Endothelial cell of umbilical vein (primary cell): ENCODE measurements at regions not wholly inside any gene's neighbourhood (a gene's known extent, or its start where the extent isn't known, plus 50 kb on each side); places are given as distances from the start of the nearest gene placed in this dataset.

Source experiments
- BruUV-seq: library from RNA; stranded (reverse); fragments of 400-500 nt; replicated peaks from 2 replicates; lab custom pipeline; 2021; lab: Mats Ljungman, UMichigan
- CTCF ChIA-PET: fragments of 300-600, 350-600 bp; sonication (Branson Sonifier 250); formaldehyde crosslinking; loops from one replicate; lab custom pipeline; 2021; ENCODE audit warnings: antibody characterized with exemption, inconsistent platforms; lab: Charles Lee
- POLR2A ChIA-PET: fragments of 300-600, 350-600 bp; sonication (Branson Sonifier 250); formaldehyde crosslinking; loops from one replicate; lab custom pipeline; 2021; ENCODE audit warnings: antibody characterized with exemption, inconsistent platforms; lab: Charles Lee
- DNase-seq: peaks from one replicate; pipeline ENCODE4 v3.0.0-alpha.2; 2011; ENCODE audit warnings: low read depth, low spot score
- FAIRE-seq: peaks from 2 replicates; lab custom pipeline; 2011; peaks lifted over from hg19 to GRCh38; lab: Jason Lieb, UNC
- H2AFZ ChIP-seq: 2 replicates; pipeline ENCODE4 v1.6.0; 2012; ENCODE audit warnings: low read depth, low read length, control low read depth, inconsistent platforms
- H3K27ac ChIP-seq: 2 replicates; pipeline ENCODE4 v1.5.1; 2011; ENCODE audit warnings: low read depth, mild to moderate bottlenecking, control low read depth, low read length, moderate library complexity; ENCODE audit not compliant: insufficient read depth
- H3K27me3 ChIP-seq, 2 experiments: 2 replicates each; pipeline versions ENCODE4 v1.6.0 to v1.6.1; 2011; ENCODE audit warnings: low read length in 2 of 2, mixed read lengths in 1 of 2; ENCODE audit not compliant: control insufficient read depth in 2 of 2, insufficient read depth in 2 of 2
- H3K36me3 ChIP-seq, 2 experiments: 2 replicates in 1 of 2; 3 replicates in 1 of 2; pipeline ENCODE4 v1.5.1; 2011; ENCODE audit warnings: low read length in 2 of 2, mild to moderate bottlenecking in 1 of 2, moderate library complexity in 1 of 2; ENCODE audit not compliant: control insufficient read depth in 2 of 2, insufficient read depth in 2 of 2; ENCODE audit errors: extremely low read depth in 1 of 2
- H3K4me1 ChIP-seq: 3 replicates; pipeline ENCODE4 v1.5.1; 2011; ENCODE audit warnings: mild to moderate bottlenecking, low read length; ENCODE audit not compliant: control insufficient read depth, insufficient read depth; ENCODE audit errors: extremely low read depth
- H3K4me2 ChIP-seq: 2 replicates; pipeline ENCODE4 v1.6.1; 2011; ENCODE audit warnings: low read length, control low read depth, mixed read lengths; ENCODE audit not compliant: insufficient read depth
- H3K4me3 ChIP-seq, 3 experiments: fragments of 200-600 bp in 1 of 3; sonication (generic), shearing (Covaris generic) in 1 of 3; replicated peaks in 1 of 3; 2 replicates each; pipeline ENCODE4 v1.5.1; 2011 to 2016; ENCODE audit warnings: control low read depth in 3 of 3, low read length in 3 of 3, mild to moderate bottlenecking in 2 of 3, inconsistent platforms in 1 of 3, low read depth in 1 of 3, moderate library complexity in 1 of 3; ENCODE audit not compliant: insufficient read depth in 1 of 3
- H3K79me2 ChIP-seq: 2 replicates; pipeline ENCODE4 v1.6.0; 2012; ENCODE audit warnings: low read length, inconsistent platforms; ENCODE audit not compliant: control insufficient read depth, insufficient read depth
- H3K9ac ChIP-seq: replicated peaks from 2 replicates; pipeline ENCODE3; 2011; ENCODE audit warnings: low read length, control low read depth; ENCODE audit not compliant: insufficient read depth; ENCODE audit errors: extremely low read depth
- H3K9me1 ChIP-seq: replicated peaks from 3 replicates; pipeline ENCODE4 v1.6.0; 2011; ENCODE audit warnings: mild to moderate bottlenecking, low read length; ENCODE audit not compliant: control insufficient read depth, insufficient read depth; ENCODE audit errors: extremely low read depth
- H3K9me3 ChIP-seq: replicated peaks from 2 replicates; pipeline ENCODE4 v1.5.1; 2012; ENCODE audit warnings: low read length, inconsistent platforms; ENCODE audit not compliant: control insufficient read depth, insufficient read depth
- H4K20me1 ChIP-seq: replicated peaks from 2 replicates; pipeline ENCODE3; 2011; ENCODE audit warnings: mild to moderate bottlenecking, low read length; ENCODE audit not compliant: control insufficient read depth, insufficient read depth; ENCODE audit errors: extremely low read depth
- CTCF ChIP-seq, 2 donors: IDR thresholded peaks; 1 replicate in 1 of 2; 2 replicates in 1 of 2; pipeline ENCODE4 v1.5.1; 2011; ENCODE audit warnings: low read length in 2 of 2, mild to moderate bottlenecking in 2 of 2, moderate library complexity in 2 of 2, control low read depth in 1 of 2, inconsistent platforms in 1 of 2, low read depth in 1 of 2; ENCODE audit not compliant: insufficient read depth in 1 of 2; ENCODE audit errors: extremely low read depth in 1 of 2
- EZH2 ChIP-seq: IDR thresholded peaks from 2 replicates; pipeline ENCODE4 v1.6.1; 2012; ENCODE audit warnings: borderline replicate concordance, low read depth, mild to moderate bottlenecking, moderate library complexity, low read length, inconsistent platforms; ENCODE audit not compliant: severe bottlenecking
- FOS ChIP-seq: IDR thresholded peaks from 2 replicates; pipeline ENCODE4 v1.6.1; 2011; ENCODE audit warnings: mild to moderate bottlenecking, low read length, moderate library complexity, borderline replicate concordance; ENCODE audit not compliant: insufficient read depth
- GATA2 ChIP-seq: IDR thresholded peaks from 2 replicates; pipeline ENCODE4 v1.7.0; 2011; ENCODE audit warnings: low read depth, mild to moderate bottlenecking, moderate library complexity, mixed read lengths, low read length; ENCODE audit not compliant: insufficient read length, insufficient read depth
- JUN ChIP-seq: IDR thresholded peaks from 2 replicates; pipeline ENCODE4 v1.6.1; 2011; ENCODE audit warnings: borderline replicate concordance, low read depth; ENCODE audit not compliant: insufficient read length, insufficient read depth
- MAX ChIP-seq: IDR thresholded peaks from 2 replicates; pipeline ENCODE4 v1.6.1; 2011; ENCODE audit not compliant: insufficient read depth, insufficient read length
- MYC ChIP-seq: IDR thresholded peaks from one replicate; pipeline ENCODE4 v1.6.1; 2011; ENCODE audit warnings: mild to moderate bottlenecking, low read depth, low read length
- POLR2A ChIP-seq: IDR thresholded peaks from 2 replicates; pipeline ENCODE4 v1.6.1; 2012; ENCODE audit warnings: low read depth, mild to moderate bottlenecking, control low read depth, low read length
- POLR2AphosphoS5 ChIP-seq: IDR thresholded peaks from 2 replicates; pipeline ENCODE4 v1.6.1; 2012; ENCODE audit warnings: low read depth, mild to moderate bottlenecking, control low read depth, low read length, moderate library complexity; ENCODE audit not compliant: insufficient read depth
- dilution Hi-C: fragments of 300-500 bp; cut with MboI; formaldehyde crosslinking; loops from one replicate; pipeline ENCODE4 v1.15.0; 2019; ENCODE audit warnings: low sequenced_read_pairs; ENCODE audit not compliant: extremely low pct_ligation_motif_present
- intact Hi-C: fragments of 100-400 bp; cut with micrococcal nuclease; formaldehyde crosslinking; loops from one replicate; pipeline ENCODE4 v1.10.0; 2022

- Histone ChIP-seq H3K9me3 (no peaks in the 10 kb centered on the region), H3K27me3 (no peaks in the 10 kb centered on the region), H4K20me1 (no peaks in the 10 kb centered on the region), H3K4me3 (no peak overlapping the region), H3K9me1 (no peaks in the 10 kb centered on the region), H3K27ac (no peak overlapping the region), H3K79me2 (no peaks in the 10 kb centered on the region), H3K4me2 (no peak overlapping the region), H2AFZ (no peak overlapping the region), H3K36me3 (no peaks in the 10 kb centered on the region), H3K4me1 (no peaks in the 10 kb centered on the region), H3K9ac (no peak overlapping the region)
- dilution Hi-C loops, result no loop called here
- ChIA-PET POLR2A (no interaction called here), CTCF (interaction anchor here (0.6 kb wide), 1 partner anchor 67 kb away, joined by 3 read pairs; no protein-coding TSS in a partner anchor)
- TF ChIP-seq MAX, result no peak
- intact Hi-C loops, result no loop called here
- FAIRE-seq, result no peak
- no TSS peak for BruUV-seq
- DNase-seq, result no peak
These were observed 162.6 kb downstream of the PMAIP1 start for GRCh38 chr18:60062396-60062795.

GRCh38 chr18:60060578-60060977 is 160.8 kb downstream of the PMAIP1 start:
- Histone ChIP-seq H3K9ac (no peak overlapping the region), H3K4me2 (no peak overlapping the region), H3K36me3 (no peaks in the 10 kb centered on the region), H4K20me1 (no peaks in the 10 kb centered on the region), H3K79me2 (no peaks in the 10 kb centered on the region), H3K4me3 (no peak overlapping the region), H3K27me3 (no peaks in the 10 kb centered on the region), H2AFZ (no peak overlapping the region), H3K9me1 (no peaks in the 10 kb centered on the region), H3K4me1 (no peaks in the 10 kb centered on the region), H3K9me3 (no peaks in the 10 kb centered on the region), H3K27ac (no peak overlapping the region)
- TF ChIP-seq GATA2 (no peak), CTCF (IDR thresholded peaks at IDR 0.05; ENCODE audit: extremely low read depth in 1 of 2, insufficient read depth in 1 of 2, low read depth in 1 of 2, low read length in 2 of 2) (no peak), POLR2AphosphoS5 (no peak), JUN (no peak), FOS (no peak), MAX (no peak), POLR2A (no peak), MYC (no peak), EZH2 (no peak)
- ChIA-PET CTCF (no interaction called here), POLR2A (no interaction called here)
- FAIRE-seq (no peak), DNase-seq (no peak)
- BruUV-seq, result no TSS peak
- intact Hi-C loops, result no loop called here
- dilution Hi-C loops, result no loop called here
